ENCODE measurements at regions not wholly inside any gene's neighbourhood (a gene's known extent, or its start where the extent isn't known, plus 50 kb on each side); places are given as distances from the start of the nearest gene placed in this dataset.
"Not testable (repeated sequence)": the region's sequence is repeated elsewhere in the genome, so short reads cannot be mapped to it uniquely, and the experiment has no call there.

DNA sequence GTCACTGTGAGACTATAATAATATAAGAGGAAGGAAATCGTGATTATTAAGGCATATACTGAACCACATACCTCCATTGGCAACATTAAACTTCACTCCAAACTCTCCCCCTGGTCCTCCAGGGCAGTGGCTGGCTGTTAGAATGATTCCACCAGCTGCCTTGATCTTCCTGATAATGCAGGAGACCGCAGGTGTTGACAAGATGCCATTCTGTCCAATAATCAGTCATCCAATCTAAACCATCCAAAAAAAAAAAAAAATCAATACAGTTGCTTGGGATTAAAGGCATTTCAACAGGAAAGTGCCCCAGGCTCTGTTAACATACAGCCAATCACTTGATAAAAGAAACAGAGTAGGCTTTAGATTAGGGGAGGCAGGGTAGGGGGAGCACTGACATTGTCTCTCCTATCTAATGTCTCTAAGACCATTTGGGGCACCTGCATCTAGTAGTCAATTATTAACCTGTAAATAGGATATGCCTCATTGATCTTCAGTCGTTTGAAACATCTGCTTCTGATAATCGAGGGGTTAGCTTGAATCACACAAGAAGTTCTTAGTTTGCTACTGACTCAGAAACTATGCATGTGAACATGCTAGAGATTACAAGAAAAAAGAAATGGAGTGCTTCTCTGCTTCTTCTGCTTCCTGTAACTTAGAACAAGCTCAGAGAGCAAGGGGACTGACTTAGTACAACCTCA is 74.7 kb downstream of the FOXD4L6 start:
- TF ChIP-seq, protein P1, sequence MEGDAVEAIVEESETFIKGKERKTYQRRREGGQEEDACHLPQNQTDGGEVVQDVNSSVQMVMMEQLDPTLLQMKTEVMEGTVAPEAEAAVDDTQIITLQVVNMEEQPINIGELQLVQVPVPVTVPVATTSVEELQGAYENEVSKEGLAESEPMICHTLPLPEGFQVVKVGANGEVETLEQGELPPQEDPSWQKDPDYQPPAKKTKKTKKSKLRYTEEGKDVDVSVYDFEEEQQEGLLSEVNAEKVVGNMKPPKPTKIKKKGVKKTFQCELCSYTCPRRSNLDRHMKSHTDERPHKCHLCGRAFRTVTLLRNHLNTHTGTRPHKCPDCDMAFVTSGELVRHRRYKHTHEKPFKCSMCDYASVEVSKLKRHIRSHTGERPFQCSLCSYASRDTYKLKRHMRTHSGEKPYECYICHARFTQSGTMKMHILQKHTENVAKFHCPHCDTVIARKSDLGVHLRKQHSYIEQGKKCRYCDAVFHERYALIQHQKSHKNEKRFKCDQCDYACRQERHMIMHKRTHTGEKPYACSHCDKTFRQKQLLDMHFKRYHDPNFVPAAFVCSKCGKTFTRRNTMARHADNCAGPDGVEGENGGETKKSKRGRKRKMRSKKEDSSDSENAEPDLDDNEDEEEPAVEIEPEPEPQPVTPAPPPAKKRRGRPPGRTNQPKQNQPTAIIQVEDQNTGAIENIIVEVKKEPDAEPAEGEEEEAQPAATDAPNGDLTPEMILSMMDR (conservative IDR thresholded peaks at IDR 0.05; ENCODE audit: low read depth, low read length), result not testable (repeated sequence)
- not testable (repeated sequence) for TF ChIP-seq EZH2 (IDR thresholded peaks at IDR 0.05; ENCODE audit: borderline replicate concordance, low read depth, low read length, poor library complexity, severe bottlenecking)

All from A673 (cell line).